Keratinocyte (primary cell): ENCODE measurements at regions not wholly inside any gene's neighbourhood (a gene's known extent, or its start where the extent isn't known, plus 50 kb on each side); places are given as distances from the start of the nearest gene placed in this dataset.
"Not testable (repeated sequence)": the region's sequence is repeated elsewhere in the genome, so short reads cannot be mapped to it uniquely, and the experiment has no call there.

Source experiments
- DNase-seq: peaks from one replicate; pipeline ENCODE4 v3.0.0-alpha.2; 2011; ENCODE audit warnings: low read depth, missing footprints, low spot score
- FAIRE-seq: peaks from 2 replicates; lab custom pipeline; 2011; peaks lifted over from hg19 to GRCh38; lab: Jason Lieb, UNC
- H2AFZ ChIP-seq: 2 replicates; pipeline ENCODE4 v1.6.0; 2012; ENCODE audit warnings: low read length, control low read depth, inconsistent platforms; ENCODE audit not compliant: control insufficient read depth
- H3K27ac ChIP-seq: 2 replicates; pipeline ENCODE4 v1.5.1; 2011; ENCODE audit warnings: low read length; ENCODE audit not compliant: control insufficient read depth, insufficient read depth
- H3K27me3 ChIP-seq: 3 replicates; pipeline ENCODE4 v1.6.0; 2011; ENCODE audit warnings: low read length; ENCODE audit not compliant: control insufficient read depth, insufficient read depth; ENCODE audit errors: extremely low read depth
- H3K36me3 ChIP-seq, 2 experiments: 2 replicates in 1 of 2; 3 replicates in 1 of 2; pipeline ENCODE4 v1.5.1; 2011; ENCODE audit warnings: low read length in 2 of 2, mild to moderate bottlenecking in 1 of 2; ENCODE audit not compliant: control insufficient read depth in 2 of 2, insufficient read depth in 2 of 2; ENCODE audit errors: extremely low read depth in 1 of 2
- H3K4me1 ChIP-seq: 3 replicates; pipeline ENCODE4 v1.5.1; 2011; ENCODE audit warnings: low read length; ENCODE audit not compliant: control insufficient read depth, insufficient read depth; ENCODE audit errors: extremely low read depth
- H3K4me2 ChIP-seq: 3 replicates; pipeline ENCODE4 v1.6.0; 2011; ENCODE audit warnings: low read depth, low read length; ENCODE audit not compliant: control insufficient read depth, insufficient read depth; ENCODE audit errors: extremely low read depth
- H3K4me3 ChIP-seq, 3 experiments: fragments of 200-600 bp in 1 of 3; sonication (generic) in 1 of 3; 2 replicates in 2 of 3; 3 replicates in 1 of 3; pipeline ENCODE4 v1.5.1; 2011 to 2016; ENCODE audit warnings: low read length in 3 of 3, mild to moderate bottlenecking in 3 of 3, control low read depth in 2 of 3, inconsistent platforms in 1 of 3, low read depth in 1 of 3, mixed read lengths in 1 of 3, mixed run types in 1 of 3, moderate library complexity in 1 of 3; ENCODE audit not compliant: control insufficient read depth in 2 of 3, insufficient read depth in 2 of 3; ENCODE audit errors: extremely low read depth in 1 of 3
- H3K79me2 ChIP-seq: 2 replicates; pipeline ENCODE4 v1.6.0; 2012; ENCODE audit warnings: low read length; ENCODE audit not compliant: control insufficient read depth, insufficient read depth
- H3K9ac ChIP-seq: 3 replicates; pipeline ENCODE4 v1.6.0; 2011; ENCODE audit warnings: low read length; ENCODE audit not compliant: control insufficient read depth, insufficient read depth; ENCODE audit errors: extremely low read depth
- H3K9me1 ChIP-seq: 3 replicates; pipeline ENCODE4 v1.6.0; 2011; ENCODE audit warnings: low read length; ENCODE audit not compliant: control insufficient read depth, insufficient read depth; ENCODE audit errors: extremely low read depth
- H3K9me3 ChIP-seq: 2 replicates; pipeline ENCODE4 v1.5.1; 2012; ENCODE audit warnings: low read depth, low read length; ENCODE audit not compliant: control insufficient read depth
- H4K20me1 ChIP-seq: 3 replicates; pipeline ENCODE4 v1.6.0; 2011; ENCODE audit warnings: low read length; ENCODE audit not compliant: control insufficient read depth, insufficient read depth; ENCODE audit errors: extremely low read depth
- CTCF ChIP-seq, 3 experiments: IDR thresholded peaks in 1 of 3; conservative IDR thresholded peaks in 1 of 3; optimal IDR thresholded peaks in 1 of 3; 2 replicates in 2 of 3; 3 replicates in 1 of 3; pipeline versions ENCODE3 to v1.5.1; 2011; ENCODE audit warnings: low read length in 3 of 3, mild to moderate bottlenecking in 3 of 3, moderate library complexity in 2 of 3, control low read depth in 1 of 3, inconsistent platforms in 1 of 3; ENCODE audit not compliant: insufficient read depth in 2 of 3; ENCODE audit errors: extremely low read depth in 1 of 3
- EZH2 ChIP-seq: IDR thresholded peaks from one replicate; pipeline ENCODE4 v1.6.1; 2012; ENCODE audit warnings: inconsistent platforms, mild to moderate bottlenecking, low read length, moderate library complexity
- dilution Hi-C: fragments of 300-500 bp; cut with MboI; formaldehyde crosslinking; loops from one replicate; pipeline ENCODE4 v1.7.0; 2020; ENCODE audit warnings: low sequenced_read_pairs; ENCODE audit not compliant: extremely low pct_ligation_motif_present

DNA sequence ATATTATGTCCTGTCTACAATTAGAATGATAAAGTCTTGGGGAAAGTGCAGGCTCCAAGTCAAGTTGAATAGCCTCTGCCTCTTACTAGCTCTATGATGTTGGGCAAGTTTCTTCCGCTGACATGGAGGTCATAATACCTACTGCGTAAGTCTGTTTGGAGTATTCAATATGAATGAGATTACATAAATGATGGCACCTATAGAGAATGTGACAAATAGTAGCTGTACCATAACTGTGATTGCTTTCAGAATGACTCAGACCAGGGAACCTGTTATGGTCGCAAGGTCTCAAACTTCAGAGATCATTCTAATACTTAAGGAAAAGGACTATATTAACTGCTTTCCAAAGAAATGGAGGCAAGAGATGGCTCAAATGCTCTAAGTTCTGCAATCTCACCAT, 94.0 kb upstream of the ABCA1 start:
- no peak overlapping the region for H3K27ac ChIP-seq
- H3K9ac ChIP-seq = no peak overlapping the region
- dilution Hi-C loops = no loop called here
- no peak overlapping the region for H3K4me3 ChIP-seq
- no peak overlapping the region for H3K4me2 ChIP-seq
- no peaks in the 10 kb centered on the region for H3K79me2 ChIP-seq
- H3K4me1 ChIP-seq = no peaks in the 10 kb centered on the region
- no peak for FAIRE-seq
- no peak overlapping the region for H2AFZ ChIP-seq
- H3K9me3 ChIP-seq = no peaks in the 10 kb centered on the region
- H3K9me1 ChIP-seq = no peaks in the 10 kb centered on the region
- DNase-seq = no peak
- no peaks in the 10 kb centered on the region for H3K36me3 ChIP-seq
- H3K27me3 ChIP-seq = no peaks in the 10 kb centered on the region
- H4K20me1 ChIP-seq = no peaks in the 10 kb centered on the region
- TF ChIP-seq EZH2 (no peak), CTCF (optimal IDR thresholded peaks at IDR 0.05 in 1 of 3, IDR thresholded peaks at IDR 0.05 in 1 of 3, conservative IDR thresholded peaks at IDR 0.05 in 1 of 3; ENCODE audit: extremely low read depth in 1 of 3, insufficient read depth in 2 of 3, low read length in 3 of 3) (no peak)

DNA sequence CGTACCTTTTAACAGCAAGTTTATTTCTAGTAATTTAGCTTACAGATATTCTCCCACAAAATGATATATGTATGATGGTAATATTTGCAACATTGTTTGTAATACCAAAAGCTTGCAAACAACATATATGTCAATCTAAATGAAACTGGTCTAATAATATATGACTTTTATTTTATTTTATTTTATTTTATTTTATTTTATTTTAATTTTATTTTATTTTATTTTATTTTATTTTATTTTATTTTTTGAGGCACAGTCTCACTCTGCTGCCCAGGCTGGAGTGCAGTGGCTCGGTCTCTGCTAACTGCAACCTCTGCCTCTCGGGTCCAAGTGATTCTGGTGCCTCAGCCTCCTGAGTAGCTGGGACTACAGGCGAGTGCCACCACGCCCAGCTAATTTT, 94.6 kb upstream of the ABCA1 start:
- H3K4me2 ChIP-seq, H2AFZ ChIP-seq, H3K27me3 ChIP-seq, DNase-seq, H3K79me2 ChIP-seq, H3K9me1 ChIP-seq, H3K9me3 ChIP-seq, H4K20me1 ChIP-seq, FAIRE-seq, H3K9ac ChIP-seq, dilution Hi-C loops, H3K4me3 ChIP-seq, H3K36me3 ChIP-seq, H3K27ac ChIP-seq, H3K4me1 ChIP-seq: not testable (repeated sequence)

GRCh38 chr9:105023788-105024187, 95.8 kb upstream of the ABCA1 start:
- H3K9me3 ChIP-seq = no peaks in the 10 kb centered on the region
- TF ChIP-seq EZH2 = no peak
- no peak for TF ChIP-seq CTCF (optimal IDR thresholded peaks at IDR 0.05 in 1 of 3, IDR thresholded peaks at IDR 0.05 in 1 of 3, conservative IDR thresholded peaks at IDR 0.05 in 1 of 3; ENCODE audit: extremely low read depth in 1 of 3, insufficient read depth in 2 of 3, low read length in 3 of 3)
- no peaks in the 10 kb centered on the region for H3K4me1 ChIP-seq
- FAIRE-seq = no peak
- DNase-seq = no peak
- dilution Hi-C loops = no loop called here
- no peak overlapping the region for H3K27ac ChIP-seq
- no peaks in the 10 kb centered on the region for H3K79me2 ChIP-seq
- no peak overlapping the region for H3K4me3 ChIP-seq
- no peaks in the 10 kb centered on the region for H3K27me3 ChIP-seq
- H3K36me3 ChIP-seq = no peaks in the 10 kb centered on the region
- H4K20me1 ChIP-seq = no peaks in the 10 kb centered on the region
- H3K4me2 ChIP-seq = no peak overlapping the region
- no peaks in the 10 kb centered on the region for H3K9me1 ChIP-seq
- H2AFZ ChIP-seq = no peak overlapping the region
- no peak overlapping the region for H3K9ac ChIP-seq
